GM23338 (cell line): ENCODE measurements at regions not wholly inside any gene's neighbourhood (a gene's known extent, or its start where the extent isn't known, plus 50 kb on each side); places are given as distances from the start of the nearest gene placed in this dataset.

ENCODE experiments used
- ZNF462 ChIP-seq: fragments of 250-450 bp; sonication (Bioruptor Pico); IDR thresholded peaks from 2 replicates; pipeline ENCODE4 v1.5.0; 2020; ENCODE audit warnings: mild to moderate bottlenecking, moderate library complexity

GRCh38 chr19:34824686-34825085 is 51.7 kb upstream of the ZNF599 start (continued):
- TF ChIP-seq ZNF462 (CRISPR knock-in tag), result no peak
